OCI-LY7 (cell line): ENCODE measurements at regions not wholly inside any gene's neighbourhood (a gene's known extent, or its start where the extent isn't known, plus 50 kb on each side); places are given as distances from the start of the nearest gene placed in this dataset.
"Not testable (repeated sequence)": the region's sequence is repeated elsewhere in the genome, so short reads cannot be mapped to it uniquely, and the experiment has no call there.

Experiments used
- EZH2phosphoT487 ChIP-seq: fragments of 200-600 bp; sonication (generic); IDR thresholded peaks from 2 replicates; pipeline ENCODE4 v1.6.1; 2018; ENCODE audit warnings: low read depth, borderline replicate concordance, mild to moderate bottlenecking, mixed run types, antibody characterized with exemption, low read length, moderate library complexity, mixed read lengths
- TF ChIP-seq, protein P1 (sequence below): fragments of 200-600 bp; sonication (generic); conservative IDR thresholded peaks from 2 replicates; pipeline ENCODE4 v1.5.1; 2014; ENCODE audit warnings: mild to moderate bottlenecking, antibody characterized with exemption, low read length, moderate library complexity, mixed read lengths

DNA sequence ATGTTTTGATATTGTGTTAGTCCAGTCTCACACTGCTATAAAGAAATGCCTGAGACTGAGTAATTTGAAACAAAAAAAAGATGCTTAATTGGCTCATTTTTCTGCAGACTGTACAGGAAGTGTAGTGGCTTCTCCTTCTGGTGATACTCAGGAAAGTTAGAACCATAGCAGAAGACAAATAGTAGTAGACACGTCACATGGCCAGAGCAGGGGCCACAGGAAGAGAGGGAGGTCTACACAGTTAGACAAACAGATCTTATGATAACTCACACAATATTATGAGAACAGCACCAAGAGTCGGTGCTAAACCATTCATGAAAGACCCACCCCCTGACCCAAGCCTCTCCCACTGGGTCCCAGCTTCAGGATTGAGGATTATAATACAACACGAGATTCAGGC, 181.5 kb upstream of the TP53TG3D start:
- TF ChIP-seq, protein P1, sequence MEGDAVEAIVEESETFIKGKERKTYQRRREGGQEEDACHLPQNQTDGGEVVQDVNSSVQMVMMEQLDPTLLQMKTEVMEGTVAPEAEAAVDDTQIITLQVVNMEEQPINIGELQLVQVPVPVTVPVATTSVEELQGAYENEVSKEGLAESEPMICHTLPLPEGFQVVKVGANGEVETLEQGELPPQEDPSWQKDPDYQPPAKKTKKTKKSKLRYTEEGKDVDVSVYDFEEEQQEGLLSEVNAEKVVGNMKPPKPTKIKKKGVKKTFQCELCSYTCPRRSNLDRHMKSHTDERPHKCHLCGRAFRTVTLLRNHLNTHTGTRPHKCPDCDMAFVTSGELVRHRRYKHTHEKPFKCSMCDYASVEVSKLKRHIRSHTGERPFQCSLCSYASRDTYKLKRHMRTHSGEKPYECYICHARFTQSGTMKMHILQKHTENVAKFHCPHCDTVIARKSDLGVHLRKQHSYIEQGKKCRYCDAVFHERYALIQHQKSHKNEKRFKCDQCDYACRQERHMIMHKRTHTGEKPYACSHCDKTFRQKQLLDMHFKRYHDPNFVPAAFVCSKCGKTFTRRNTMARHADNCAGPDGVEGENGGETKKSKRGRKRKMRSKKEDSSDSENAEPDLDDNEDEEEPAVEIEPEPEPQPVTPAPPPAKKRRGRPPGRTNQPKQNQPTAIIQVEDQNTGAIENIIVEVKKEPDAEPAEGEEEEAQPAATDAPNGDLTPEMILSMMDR, result not testable (repeated sequence)
- not testable (repeated sequence) for TF ChIP-seq EZH2phosphoT487
